Activated CD4-positive, alpha-beta T cell treated with anti-CD3 and anti-CD28 coated beads, Interleukin-2, amount 50 U/mL, for 16 hours (primary cell): ENCODE measurements at regions not wholly inside any gene's neighbourhood (a gene's known extent, or its start where the extent isn't known, plus 50 kb on each side); places are given as distances from the start of the nearest gene placed in this dataset.

Source experiments
- DNase-seq: peaks from one replicate; pipeline ENCODE4 v3.0.0-alpha.2; 2020

DNA sequence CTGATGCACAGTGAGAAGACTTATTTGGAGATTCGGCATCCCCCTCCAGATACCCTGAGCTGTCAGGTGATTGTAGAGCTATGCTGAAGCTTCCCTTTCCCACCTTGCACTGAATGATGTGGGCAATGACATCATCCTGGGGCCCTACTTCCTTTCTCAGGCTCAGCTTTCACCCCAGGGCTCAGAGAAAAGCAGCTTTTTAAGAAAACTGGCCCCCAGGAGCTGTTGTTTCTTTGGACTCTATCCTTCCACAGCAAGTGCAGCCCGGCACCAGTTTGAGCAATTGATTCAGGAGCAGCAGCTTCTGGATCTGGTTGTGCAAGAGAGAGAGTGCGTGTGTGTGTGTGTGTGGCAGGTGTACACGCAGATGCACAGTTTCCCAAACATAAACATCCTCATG lies 251.3 kb downstream of the ANAPC1 start:
- peak; percentile 62 for DNase-seq

DNA sequence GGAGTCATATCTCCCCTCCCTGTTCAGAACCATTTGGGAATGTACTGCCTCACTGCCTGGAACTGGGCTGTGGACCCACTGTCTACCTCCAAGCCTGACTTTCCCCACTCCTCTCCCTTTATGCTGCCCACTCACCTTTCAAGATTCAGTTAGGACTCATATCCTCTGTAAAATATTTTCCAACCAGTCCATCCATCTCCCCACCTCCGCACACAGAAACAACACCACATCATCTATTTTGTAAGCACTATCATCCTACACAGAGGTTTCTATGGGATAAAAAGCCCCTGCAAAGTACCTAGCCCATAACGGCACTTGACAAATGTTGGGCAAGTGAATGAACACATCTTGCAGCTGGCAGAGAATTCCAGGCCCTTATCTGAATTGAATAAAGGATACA lies 250.8 kb downstream of the ANAPC1 start:
- DNase-seq: no peak

DNA sequence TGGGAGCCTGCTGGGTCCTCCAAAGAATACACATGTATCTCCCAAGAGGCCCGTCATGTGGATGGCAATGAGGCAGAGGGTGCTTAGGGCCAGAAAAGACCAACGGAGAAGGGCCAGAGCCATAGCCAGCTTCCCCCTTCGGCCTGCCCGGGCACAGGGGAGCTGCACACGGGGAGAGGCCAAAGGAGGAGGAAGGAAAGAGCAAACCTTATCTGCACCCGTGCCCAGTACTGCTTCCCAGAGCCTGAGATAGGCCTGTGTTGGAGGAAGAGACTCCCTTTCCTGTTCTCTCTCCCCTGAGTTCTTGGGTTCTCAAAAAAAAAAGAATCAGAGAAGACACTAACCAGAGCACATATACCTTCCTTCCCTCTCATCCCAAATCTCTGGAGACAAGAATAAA lies 250.3 kb downstream of the ANAPC1 start:
- DNase-seq: no peak

DNA sequence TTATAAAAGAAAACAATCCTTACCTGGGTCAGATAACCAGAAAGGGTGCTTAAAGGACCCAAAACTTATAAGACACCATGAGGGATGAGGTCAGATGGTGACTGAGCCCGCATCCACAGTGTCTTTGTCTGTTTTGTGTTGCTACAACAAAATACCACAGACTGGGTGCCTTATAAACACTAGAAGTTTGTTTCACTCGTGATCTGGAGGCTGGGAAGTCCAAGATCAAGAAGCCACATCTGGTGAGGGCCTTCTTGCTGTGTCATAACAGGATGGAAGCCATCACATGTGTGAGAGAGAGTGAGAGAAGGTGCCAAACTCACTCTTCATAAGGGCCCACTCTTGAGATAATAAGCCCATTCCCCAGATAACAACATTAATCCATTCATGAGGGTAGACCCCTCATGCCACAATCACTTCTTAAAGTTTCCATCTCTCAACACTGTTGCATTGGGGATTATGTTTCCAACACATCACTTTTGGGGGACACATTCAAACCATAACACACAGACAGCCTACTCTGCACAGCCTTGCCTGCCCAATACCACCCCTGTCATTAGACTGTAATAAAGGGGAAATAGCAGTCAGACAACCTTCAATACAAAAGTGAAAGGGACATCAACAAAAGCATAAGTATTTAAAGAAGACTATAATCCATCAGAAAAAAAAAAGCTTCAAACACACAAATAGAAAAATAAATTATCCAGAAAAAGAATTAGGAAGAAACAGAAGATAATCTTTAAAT lies 249.8 kb downstream of the ANAPC1 start:
- peak; percentile 67 for DNase-seq

DNA sequence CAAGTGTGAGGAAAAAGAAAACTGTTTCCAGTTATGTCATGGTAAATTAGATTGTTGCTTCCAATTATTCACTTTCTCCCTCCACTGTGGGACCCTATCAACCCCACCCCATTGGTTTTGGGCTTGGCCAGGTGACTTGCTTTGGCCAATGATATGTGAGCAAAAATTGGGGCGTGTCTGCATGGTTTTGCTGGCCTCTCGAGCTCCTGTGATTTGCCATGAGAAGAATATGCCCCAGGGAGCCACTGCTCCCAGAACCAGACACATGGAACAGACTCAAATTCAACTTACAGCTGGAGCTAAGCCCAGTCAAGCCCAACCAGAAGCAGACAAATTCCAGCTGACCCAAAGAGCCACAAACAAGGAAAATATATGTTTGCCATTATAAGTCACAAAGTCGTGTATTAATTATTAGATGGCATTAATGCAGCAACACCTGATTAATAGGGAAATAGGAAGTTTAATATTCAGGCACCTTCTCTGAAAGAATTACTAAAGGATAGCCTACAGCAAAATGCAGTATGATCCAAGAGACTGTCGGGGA lies 248.9 kb downstream of the ANAPC1 start:
- no peak for DNase-seq

DNA sequence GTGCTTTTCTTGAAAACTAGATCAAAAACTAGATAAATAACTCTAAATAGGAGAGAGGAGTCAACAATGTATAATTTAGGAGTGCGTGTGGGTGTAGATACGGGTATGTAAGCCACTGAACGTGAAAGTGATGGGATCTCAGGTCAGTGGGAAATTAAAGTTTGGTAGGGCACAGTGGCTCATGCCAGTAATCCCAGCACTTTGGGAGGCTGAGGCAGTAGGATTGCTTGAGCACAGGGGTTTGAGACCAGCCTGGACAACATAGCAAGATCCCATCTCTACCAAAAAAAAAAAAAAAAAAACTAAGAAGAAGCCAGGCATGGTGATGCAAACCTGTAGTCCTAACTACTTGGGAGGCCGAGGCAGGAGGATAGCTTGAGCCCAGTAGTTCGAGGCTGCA lies 247.1 kb downstream of the ANAPC1 start:
- no peak for DNase-seq

DNA sequence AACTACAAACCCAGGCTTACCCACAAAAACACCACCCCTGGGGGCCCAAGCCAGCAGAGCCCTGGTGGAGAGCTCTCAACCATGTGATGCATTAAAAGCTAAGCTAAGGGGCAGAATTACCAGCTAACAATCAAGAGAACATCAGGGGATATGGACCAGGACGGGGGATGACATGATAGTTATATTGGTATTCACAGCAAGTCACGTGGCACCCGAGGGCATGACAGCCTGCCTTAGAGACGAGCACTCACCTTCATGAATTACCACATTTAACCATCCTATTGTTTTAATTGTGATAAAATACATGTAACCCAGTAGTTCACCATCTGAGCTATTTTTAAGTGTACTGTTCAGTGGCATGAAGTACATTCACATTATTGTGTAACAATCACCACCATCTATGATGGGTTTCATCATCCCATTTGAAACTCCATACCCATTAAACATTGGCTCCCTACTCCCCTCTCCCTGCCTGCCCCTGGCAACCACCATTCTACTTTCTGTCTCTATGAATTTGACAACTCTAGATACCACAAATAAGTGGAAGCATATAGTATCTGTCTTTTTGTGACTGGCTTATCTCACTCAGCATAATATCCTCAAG lies 245.6 kb downstream of the ANAPC1 start:
- DNase-seq: no peak

DNA sequence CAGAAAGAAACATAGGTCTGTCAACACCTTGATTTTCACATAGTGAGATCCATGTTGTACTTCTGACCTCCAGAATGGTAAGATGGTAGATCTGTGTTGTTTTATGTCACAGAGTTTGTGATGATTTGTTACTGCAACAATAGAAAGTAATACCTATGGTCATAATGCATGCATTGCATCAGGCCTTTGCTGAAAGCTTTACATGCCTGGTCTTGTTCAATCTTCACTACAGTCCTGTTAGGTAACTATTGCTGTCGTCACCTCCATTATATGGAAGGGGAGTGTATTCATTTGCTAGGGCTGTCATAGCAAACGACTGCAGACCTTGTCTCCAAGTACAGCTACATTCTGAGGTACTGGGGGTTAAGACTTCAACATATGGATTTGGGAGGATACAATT lies 243.5 kb downstream of the ANAPC1 start:
- DNase-seq: no peak

DNA sequence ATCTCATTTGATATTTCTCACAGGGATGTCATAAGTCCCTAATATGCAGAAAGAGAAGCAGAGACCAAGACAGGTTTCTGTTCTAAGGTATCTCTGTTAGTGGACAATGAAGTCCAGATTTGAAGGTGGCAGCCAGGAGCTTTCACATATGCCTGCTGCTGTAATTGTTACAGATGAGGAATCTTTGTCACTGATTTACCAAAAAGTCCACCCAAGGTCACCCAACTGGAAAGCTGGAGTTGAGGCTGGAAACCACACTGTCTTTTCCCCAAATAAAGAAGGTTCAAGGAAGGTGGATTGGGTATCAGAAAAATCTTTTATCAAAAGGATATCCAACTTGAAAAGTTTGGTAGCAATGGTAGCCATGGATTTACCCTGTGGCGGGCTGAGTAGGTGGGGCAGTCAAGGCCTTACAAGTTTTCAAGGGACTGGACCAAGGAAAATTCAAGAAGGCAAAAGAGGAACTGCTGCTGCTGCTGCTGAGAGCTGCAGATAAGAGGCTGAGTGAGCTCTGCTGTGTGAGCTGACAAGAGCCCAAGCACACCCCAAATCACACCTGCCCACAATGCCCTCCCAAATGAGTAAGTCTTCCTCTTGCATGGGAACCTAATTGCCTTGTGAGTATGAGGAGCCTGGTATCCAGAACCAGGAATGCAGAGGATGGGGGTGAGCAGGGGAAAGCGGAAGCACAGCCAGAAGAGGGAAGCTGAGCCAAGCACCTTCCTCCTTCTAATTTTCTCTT lies 241.2 kb downstream of the ANAPC1 start:
- no peak for DNase-seq

DNA sequence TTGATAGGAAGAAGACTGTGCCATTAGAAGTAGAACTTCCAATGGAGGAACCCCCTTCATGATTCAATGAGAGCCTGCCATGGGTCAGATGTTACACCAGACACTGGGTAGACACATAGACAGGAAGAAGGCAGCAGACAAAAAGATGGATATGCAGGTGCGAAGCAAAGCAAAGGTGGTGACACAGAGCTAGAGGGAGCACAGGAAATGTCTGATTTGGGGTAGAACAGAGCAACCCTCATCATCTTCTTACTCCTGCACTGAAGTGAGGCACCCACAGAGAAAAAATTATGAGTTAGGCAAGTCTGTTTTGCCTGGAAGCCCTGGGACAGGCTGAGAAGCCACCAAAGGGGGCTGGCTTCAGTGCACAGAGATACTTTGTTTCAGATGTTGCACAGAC lies 240.2 kb downstream of the ANAPC1 start:
- DNase-seq: no peak

DNA sequence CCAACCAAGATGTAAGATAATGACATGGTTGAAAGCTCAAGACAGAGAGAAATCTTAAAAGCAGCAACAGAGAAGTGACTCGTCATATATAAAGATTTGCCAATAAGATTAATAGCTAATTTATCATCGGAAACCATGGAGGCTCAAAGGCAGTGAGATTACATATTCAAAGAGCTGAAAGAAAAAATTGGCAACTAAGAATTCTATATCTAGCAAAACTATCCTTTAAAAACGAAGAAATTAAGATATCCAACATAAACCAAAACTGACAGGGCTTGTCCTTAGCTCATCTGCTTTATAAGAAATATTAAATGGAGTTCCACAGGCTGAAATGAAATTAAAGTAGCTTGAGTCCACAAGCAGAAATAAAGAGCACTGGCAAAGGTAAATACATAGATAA lies 236.6 kb downstream of the ANAPC1 start:
- no peak for DNase-seq

DNA sequence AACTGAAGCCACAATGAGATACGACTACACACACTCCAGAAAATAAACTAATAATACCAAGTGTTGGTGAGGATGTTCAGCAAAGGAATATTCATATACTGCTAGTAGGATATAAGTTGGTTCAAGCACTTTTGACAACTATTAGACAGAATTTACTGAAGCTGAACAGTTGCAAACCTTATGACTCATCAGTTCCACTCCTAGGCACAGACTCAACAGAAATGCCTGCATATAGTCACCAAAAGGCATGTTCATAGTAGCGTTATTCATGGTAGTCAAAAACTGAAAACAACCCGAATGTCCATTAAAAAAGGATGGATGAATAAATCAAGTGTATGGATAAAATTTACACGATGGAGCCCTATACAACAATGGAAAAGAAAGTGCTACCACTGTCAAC lies 232.0 kb downstream of the ANAPC1 start:
- peak; percentile 37 for DNase-seq

DNA sequence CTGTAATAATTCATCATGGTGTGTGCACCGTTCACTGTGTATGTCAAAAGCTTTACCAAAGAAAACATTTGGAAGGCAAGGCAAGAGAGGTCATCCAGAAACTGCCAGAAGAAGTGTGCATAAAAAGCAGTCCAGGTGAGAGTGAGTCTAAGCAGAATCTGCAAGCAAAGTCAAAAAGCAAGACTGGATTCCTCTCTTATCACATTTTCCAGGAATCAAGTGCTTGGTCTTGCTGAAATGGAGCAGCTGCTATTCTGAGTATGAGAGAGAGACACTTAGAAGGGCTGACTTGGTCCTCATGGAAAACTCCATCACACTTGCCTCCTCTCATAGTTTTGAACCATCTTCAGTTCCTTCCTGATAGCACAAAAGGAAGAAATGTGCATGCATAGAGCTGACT lies 231.3 kb downstream of the ANAPC1 start:
- no peak for DNase-seq

DNA sequence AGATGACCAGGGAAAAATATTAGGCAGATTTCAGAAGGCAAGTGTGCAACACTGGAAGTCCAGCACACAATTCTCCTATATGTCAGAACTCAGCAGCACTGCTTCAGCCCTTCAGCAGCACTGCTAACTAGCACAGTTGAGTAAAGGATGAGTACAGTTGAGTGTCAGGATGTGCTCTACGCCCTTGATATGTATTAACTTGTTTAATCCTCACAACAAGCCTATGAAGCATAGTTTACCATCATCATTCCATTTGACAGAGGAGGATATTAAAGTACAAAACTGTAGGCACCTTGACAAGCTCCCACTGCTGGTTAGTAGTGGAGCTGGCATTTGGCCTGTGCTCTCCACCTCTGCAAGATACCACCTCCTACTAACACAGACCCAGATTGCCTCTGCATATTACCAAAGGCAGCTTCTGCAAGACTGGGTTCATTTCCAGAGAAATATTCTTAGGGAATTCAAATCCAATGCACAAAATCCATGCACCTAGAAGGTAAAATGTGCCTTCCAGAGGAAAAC lies 230.8 kb downstream of the ANAPC1 start:
- DNase-seq: no peak

DNA sequence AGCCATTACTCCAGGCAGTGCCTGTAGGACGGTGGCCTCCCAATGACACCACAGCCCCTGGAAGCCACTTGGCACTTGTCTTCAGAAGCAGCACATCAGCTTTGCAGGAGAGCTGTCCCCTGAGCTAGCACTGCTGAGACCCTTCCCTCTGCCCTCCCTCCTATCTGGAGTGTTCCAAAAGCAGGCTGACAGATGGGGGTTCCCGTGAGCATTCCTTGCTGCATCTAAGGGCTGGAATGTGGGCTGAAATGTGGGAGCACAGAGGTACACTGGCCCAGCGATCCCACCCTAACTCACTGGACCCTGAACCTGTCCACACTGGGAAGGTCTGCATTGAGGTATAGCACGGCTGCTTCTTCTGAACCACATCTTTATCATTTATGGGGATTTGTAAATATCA lies 230.1 kb downstream of the ANAPC1 start:
- DNase-seq: no peak

DNA sequence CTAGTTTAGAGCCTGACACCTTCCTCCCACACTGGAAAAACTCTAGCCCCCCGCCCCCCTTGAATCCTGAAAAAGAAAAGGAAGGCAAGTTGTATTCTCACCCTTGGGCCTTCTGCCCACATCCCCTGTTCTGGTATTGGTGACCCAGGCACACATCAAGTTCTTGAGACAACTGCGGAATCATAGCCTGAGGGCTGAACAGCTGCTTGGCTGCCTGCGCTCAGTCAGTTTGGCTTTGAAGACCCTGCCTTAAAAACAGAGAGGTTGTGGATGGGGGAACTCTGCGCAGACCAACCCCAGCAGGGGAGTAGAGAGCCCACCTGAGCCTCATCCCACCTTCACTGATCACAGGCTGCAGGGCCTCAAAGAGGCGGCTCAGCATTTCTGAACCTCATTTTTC lies 229.2 kb downstream of the ANAPC1 start:
- DNase-seq: no peak

DNA sequence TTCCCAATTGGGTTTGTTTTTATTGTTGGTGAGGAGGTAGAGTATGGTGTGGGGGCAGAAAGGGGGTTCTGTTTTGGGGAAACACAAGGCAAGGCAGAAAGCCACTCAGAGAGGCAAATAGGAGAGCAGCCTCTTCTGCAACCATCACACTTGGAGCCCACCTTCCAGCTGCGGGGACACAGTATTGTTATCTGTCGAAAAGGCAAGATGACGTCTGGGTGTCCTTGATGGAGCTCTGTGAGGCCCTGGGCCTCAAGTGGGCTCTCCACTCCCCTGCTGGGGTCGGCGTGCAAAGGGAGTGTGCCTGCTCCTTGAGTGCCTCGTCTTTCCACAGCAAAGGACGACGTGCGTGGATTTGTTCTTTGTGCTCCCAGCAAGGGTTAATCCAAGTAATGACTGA lies 227.6 kb downstream of the ANAPC1 start:
- DNase-seq: no peak

DNA sequence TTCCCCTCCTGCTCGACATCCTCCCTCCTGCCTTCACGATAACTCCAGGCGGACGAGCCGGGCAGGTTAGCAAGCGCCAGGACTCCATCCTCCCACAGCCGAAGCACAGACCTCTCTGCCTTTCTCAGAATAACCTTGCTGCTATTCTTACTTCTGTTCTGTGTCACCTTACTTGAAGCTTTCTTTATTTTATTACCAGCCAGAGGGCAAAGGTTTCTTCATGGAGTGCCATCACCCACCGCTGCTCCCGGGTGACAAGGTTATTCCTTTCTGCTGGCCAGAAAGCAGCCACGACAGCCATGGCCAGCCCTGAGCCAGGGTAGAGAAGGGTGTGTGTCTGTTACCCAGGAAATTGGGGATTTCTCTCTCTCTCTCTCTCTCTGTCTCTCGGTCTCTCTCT lies 227.1 kb downstream of the ANAPC1 start:
- DNase-seq: no peak

DNA sequence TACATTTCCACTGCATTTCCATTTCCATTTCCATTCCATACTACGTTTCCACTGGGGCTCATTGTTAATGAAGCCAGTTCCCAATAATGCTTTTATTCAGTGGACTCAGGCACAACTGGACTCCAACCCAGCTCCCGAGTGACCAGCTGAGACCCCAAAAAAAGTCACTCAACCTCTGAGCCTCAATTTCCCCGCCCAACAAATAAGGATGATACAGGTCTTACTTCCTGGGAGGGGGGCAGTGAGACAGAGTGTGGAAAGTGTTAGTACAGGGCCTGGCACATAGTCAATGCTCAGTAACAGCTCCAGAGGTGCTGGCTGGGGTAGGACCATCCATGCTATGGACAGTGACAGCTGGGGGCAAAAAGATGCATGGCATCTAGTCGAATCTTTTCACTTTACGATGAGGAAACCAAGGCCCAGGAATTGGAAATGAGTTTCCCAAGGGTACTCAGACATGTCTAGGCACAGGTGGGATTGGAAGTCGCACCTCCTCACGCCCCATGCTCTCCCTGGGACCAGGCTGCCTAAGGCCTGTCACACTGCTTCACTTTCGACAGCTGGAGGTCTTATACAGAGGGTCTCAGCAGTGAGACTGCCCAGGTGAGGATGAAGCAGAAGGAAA lies 226.5 kb downstream of the ANAPC1 start:
- DNase-seq: no peak

DNA sequence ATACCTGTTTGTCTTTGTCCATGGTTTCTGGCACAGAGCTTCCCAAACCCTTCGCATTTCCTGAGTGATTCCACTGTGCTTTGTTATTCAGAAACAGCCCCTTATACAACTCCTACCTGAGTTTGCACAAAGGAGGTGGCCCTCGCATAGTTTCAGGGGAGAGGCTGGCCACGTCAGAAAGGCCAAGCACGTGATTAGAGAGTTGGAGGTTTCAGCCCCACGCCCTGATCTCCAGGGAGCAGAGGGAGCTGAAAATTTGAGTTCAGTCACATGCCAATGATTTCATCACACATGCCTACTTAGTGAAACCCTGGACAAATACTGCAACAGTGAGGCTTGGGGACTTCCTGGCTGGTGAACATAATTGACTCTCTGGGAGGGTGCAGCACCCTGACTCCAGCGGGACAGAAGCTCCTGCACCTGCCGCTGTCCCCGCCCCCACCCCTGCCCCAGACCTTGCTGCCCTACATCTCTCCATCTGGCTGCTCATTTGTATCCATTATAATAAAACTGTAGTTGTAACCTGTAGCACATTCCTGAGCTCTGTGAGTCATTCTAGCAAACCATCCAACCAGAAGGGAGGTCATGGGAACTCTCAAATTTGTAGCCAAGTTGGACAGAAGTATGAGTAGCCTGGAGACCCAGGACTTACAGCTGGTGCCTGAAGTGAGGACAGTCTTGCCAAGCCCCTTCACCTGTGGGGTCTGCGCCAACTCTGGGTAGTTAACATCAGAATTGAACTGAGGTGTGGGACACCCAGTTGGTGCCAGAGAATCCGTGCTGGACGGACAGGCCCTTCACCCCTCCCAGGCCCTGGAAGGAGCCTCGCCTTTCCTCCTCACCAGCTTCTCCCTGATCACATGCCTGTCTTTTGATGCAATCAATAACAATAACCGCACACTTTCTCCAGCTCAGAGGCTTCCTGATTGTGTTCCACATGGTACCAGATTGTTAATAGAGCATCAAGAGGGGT lies 224.3 kb downstream of the ANAPC1 start:
- DNase-seq: no peak

DNA sequence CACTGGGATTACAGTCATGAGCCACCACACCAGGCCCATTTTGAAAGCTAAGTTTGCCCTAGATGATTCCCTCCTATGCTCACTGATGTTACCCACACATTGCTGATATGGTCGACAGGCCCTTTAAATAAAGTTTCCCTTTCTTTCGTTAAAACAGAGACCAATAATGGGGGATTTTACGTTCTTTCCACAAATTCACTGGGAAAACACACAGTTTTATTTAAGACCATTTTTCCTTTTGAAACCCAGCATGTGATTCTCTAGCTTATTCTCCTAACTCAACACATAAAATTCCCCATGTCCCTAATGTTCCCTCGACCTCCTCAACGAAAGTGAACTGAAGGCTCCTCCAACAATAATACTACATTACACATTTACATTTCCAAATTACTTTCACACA lies 223.2 kb downstream of the ANAPC1 start:
- no peak for DNase-seq
